T-cell (primary cell): ENCODE measurements at regions not wholly inside any gene's neighbourhood (a gene's known extent, or its start where the extent isn't known, plus 50 kb on each side); places are given as distances from the start of the nearest gene placed in this dataset.

Experiments
- ATAC-seq, 4 experiments: fragments of 200-7000 bp in 3 of 4; fragments of 150-1000 bp in 1 of 4; cut with Tn5 transposase; replicated peaks in 1 of 4; 1 replicate in 3 of 4; 2 replicates in 1 of 4; pipeline ENCODE4 v1.10.0; 2021; ENCODE audit warnings: moderate library complexity in 3 of 4, mild to moderate bottlenecking in 2 of 4, moderate number of reproducible peaks in 1 of 4
- CTCF ChIA-PET, 2 donors: fragments of 300-600 bp; sonication (Branson Sonifier 250); formaldehyde crosslinking; loops; one replicate each; lab custom pipeline; 2022; ENCODE audit warnings: antibody characterized with exemption in 2 of 2; lab: Charles Lee
- POLR2A ChIA-PET, 2 donors: fragments of 300-600 bp; sonication (Branson Sonifier 250); formaldehyde crosslinking; loops; one replicate each; lab custom pipeline; 2022; ENCODE audit warnings: antibody characterized with exemption in 2 of 2; lab: Charles Lee
- DNase-seq, 35 experiments: peaks; one replicate each; pipeline versions ENCODE4 v3.0.0 to v3.0.0-alpha.2; 2013 to 2023
- H3K27ac ChIP-seq: one replicate; pipeline ENCODE4 v1.5.1; 2013; ENCODE audit warnings: low read length
- H3K27me3 ChIP-seq, 2 experiments: replicated peaks in 1 of 2; 1 replicate in 1 of 2; 2 replicates in 1 of 2; pipeline versions ENCODE4 v1.6.1 to v1.7.0; 2013; ENCODE audit warnings: low read length in 1 of 2, mixed read lengths in 1 of 2; ENCODE audit not compliant: control insufficient read depth in 2 of 2, insufficient read depth in 2 of 2; ENCODE audit errors: extremely low read depth in 1 of 2
- H3K36me3 ChIP-seq, 2 donors: 1 replicate in 1 of 2; 2 replicates in 1 of 2; pipeline versions ENCODE4 v1.6.1 to v1.7.0; 2013; ENCODE audit warnings: low read length in 1 of 2; ENCODE audit not compliant: control insufficient read depth in 2 of 2, insufficient read depth in 1 of 2; ENCODE audit errors: extremely low read depth in 1 of 2
- H3K4me1 ChIP-seq, 2 experiments: 1 replicate in 1 of 2; 2 replicates in 1 of 2; pipeline versions ENCODE4 v1.6.1 to v1.7.0; 2013; ENCODE audit warnings: low read length in 2 of 2, mixed read lengths in 1 of 2; ENCODE audit not compliant: insufficient read depth in 2 of 2, control insufficient read depth in 1 of 2; ENCODE audit errors: extremely low read depth in 1 of 2
- H3K4me3 ChIP-seq, 2 donors: 1 replicate in 1 of 2; 2 replicates in 1 of 2; pipeline versions ENCODE4 v1.5.1 to v1.7.0; 2013; ENCODE audit warnings: mild to moderate bottlenecking in 2 of 2, low read length in 1 of 2, moderate library complexity in 1 of 2; ENCODE audit not compliant: control insufficient read depth in 1 of 2; ENCODE audit errors: extremely low read depth in 1 of 2
- H3K9me3 ChIP-seq: 2 replicates; pipeline ENCODE4 v1.7.0; 2013
- H3K27ac Mint-ChIP-seq, 2 donors: one replicate each; pipeline ENCODE4 v1.8.0; 2020 to 2021; ENCODE audit warnings: mild to moderate bottlenecking in 2 of 2, mixed read lengths in 2 of 2
- H3K27me3 Mint-ChIP-seq, 2 donors: one replicate each; pipeline ENCODE4 v1.8.0; 2021 to 2022; ENCODE audit warnings: mixed read lengths in 2 of 2
- H3K36me3 Mint-ChIP-seq: one replicate; pipeline ENCODE4 v1.8.0; 2021; ENCODE audit warnings: mixed read lengths
- H3K4me1 Mint-ChIP-seq, 3 donors: one replicate each; pipeline ENCODE4 v1.8.0; 2020 to 2022; ENCODE audit warnings: mixed read lengths in 3 of 3, mild to moderate bottlenecking in 1 of 3
- H3K4me3 Mint-ChIP-seq, 3 donors: one replicate each; pipeline ENCODE4 v1.8.0; 2020 to 2022; ENCODE audit warnings: mild to moderate bottlenecking in 3 of 3, mixed read lengths in 3 of 3, moderate library complexity in 3 of 3
- H3K9me3 Mint-ChIP-seq, 3 donors: one replicate each; pipeline ENCODE4 v1.8.0; 2020 to 2022; ENCODE audit warnings: mixed read lengths in 3 of 3
- WGBS: methylation state at CpG from one replicate; pipeline ENCODE4 v1.1.5; 2013; ENCODE audit warnings: missing lambda C conversion rate; ENCODE audit not compliant: insufficient coverage; 5-methylcytosine and 5-hydroxymethylcytosine counted together

DNA sequence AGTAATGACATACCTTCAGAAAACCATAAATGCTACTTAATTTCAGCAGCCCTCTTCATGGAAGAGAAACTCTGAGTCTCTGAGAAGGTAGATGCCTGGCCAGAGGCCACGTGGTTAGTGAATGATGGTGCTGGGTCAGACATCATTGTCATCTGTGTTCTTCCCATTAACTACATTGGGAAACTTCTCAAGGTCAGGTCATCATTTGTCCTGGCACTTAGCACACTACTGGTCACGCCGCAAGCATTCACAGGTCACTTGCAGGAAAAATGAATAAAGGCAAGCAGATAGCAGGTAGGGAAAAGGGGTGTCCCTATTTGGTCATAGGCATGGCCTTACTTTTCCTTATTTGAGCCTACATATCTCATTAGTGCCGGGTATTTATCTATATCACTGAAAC lies 220.1 kb upstream of the PROX1 start:
- H3K27ac Mint-ChIP-seq, result no peak overlapping the region
- Histone ChIP-seq H3K27ac (no peak overlapping the region), H3K27me3 (no peaks in the 10 kb centered on the region), H3K4me3 (no peak overlapping the region), H3K36me3 (no peaks in the 10 kb centered on the region), H3K9me3 (no peaks in the 10 kb centered on the region), H3K4me1 (no peaks in the 10 kb centered on the region)
- ChIA-PET CTCF (no interaction called here), POLR2A (no interaction called here)
- ATAC-seq, result no peak
- no peaks in the 10 kb centered on the region for H3K4me1 Mint-ChIP-seq
- peaks cover 0 to 8% (median 0%) of the 10 kb centered on the region in 3 donors for H3K9me3 Mint-ChIP-seq
- no peaks in the 10 kb centered on the region for H3K36me3 Mint-ChIP-seq
- H3K27me3 Mint-ChIP-seq, result no peaks in the 10 kb centered on the region
- no peak overlapping the region for H3K4me3 Mint-ChIP-seq
- no peak for DNase-seq
- WGBS, result no CpG with 5 or more reads among the region's 4 CpGs

DNA sequence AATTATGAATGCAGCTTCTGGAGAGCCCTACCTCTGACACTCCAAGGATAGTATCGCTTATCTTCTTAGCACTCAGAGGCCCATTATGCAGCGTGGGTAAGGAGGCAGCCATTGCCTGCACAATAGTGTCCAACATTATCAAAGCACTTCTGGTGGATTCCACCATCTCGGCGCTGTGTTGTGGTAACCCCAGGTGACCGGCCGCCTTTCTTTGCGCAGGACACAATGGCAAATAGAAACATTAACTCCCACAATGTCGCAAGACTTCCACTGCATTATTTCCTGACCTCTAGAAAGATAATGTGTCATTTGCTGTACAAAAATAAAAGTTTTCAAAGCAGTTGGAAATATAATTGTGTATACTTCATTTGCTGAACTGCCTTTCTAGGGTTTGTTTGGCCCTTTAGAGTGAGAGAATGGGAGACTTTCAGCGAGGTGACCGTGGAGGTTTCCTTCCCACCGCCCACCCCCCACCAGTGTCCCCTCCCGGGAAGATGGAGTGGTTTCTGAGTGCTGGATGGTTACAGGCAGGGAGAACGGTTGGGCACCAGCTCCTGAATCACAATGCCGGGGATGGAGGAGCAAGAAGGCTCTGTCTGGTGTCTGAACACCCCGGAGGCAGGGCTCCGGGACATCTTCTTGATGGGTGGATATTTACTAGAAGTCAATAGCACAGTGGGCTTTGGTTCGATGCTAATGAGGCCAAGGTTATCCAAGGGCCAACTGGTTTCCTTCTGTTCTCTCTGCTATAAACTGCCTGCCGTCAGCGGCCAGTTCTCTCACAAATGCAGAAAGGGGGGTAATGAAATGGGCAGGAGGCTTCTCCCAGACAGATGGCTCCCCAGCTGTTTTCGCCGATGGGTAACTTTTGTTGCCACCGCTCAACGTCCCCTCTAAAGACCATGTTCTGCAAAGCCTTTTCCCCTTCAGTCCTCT lies 215.4 kb upstream of the PROX1 start:
- Histone ChIP-seq H3K36me3 (no peaks in the 10 kb centered on the region), H3K4me3 (no peak overlapping the region), H3K27ac (no peak overlapping the region), H3K9me3 (no peaks in the 10 kb centered on the region), H3K27me3 (no peaks in the 10 kb centered on the region), H3K4me1 (no peaks in the 10 kb centered on the region)
- no peak for ATAC-seq
- Mint-ChIP-seq H3K27ac (no peak overlapping the region), H3K27me3 (no peaks in the 10 kb centered on the region), H3K9me3 (no peaks in the 10 kb centered on the region), H3K4me3 (no peak overlapping the region), H3K36me3 (no peaks in the 10 kb centered on the region), H3K4me1 (no peaks in the 10 kb centered on the region)
- CTCF ChIA-PET, result no interaction called here
- no peak for DNase-seq
- POLR2A ChIA-PET, result no interaction called here
- WGBS, result 70% methylated on average over 8 of the region's 23 CpGs

DNA sequence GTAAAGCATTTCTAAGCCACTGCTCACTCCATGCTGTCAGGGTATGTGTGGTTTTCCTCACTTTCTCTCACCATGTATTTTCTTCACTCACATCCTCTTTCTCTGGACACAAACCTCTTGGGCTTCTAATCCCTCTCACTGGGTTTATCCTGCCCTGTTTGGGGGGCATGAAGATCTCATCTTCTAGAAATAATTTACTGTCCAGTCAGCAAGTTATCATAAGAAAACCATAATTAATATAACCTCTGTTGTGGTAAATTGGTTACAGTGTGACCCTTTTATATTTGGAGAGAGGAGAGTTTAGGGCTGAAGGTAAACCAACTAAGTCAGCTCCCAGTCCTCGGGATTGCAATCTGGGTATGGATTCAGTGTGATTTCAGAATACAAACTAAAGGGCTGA lies 213.8 kb upstream of the PROX1 start:
- Histone ChIP-seq H3K9me3 (no peaks in the 10 kb centered on the region), H3K4me3 (no peak overlapping the region), H3K27ac (no peak overlapping the region), H3K36me3 (no peaks in the 10 kb centered on the region), H3K4me1 (no peaks in the 10 kb centered on the region), H3K27me3 (no peaks in the 10 kb centered on the region)
- H3K36me3 Mint-ChIP-seq, result no peaks in the 10 kb centered on the region
- CTCF ChIA-PET, result no interaction called here
- H3K27ac Mint-ChIP-seq, result no peak overlapping the region
- POLR2A ChIA-PET, result no interaction called here
- H3K9me3 Mint-ChIP-seq, result no peaks in the 10 kb centered on the region
- ATAC-seq (no peak), DNase-seq (no peak)
- no CpG with 5 or more reads among the region's 1 CpG for WGBS
- H3K27me3 Mint-ChIP-seq, result no peaks in the 10 kb centered on the region
- H3K4me1 Mint-ChIP-seq, result no peaks in the 10 kb centered on the region
- H3K4me3 Mint-ChIP-seq, result no peak overlapping the region

DNA sequence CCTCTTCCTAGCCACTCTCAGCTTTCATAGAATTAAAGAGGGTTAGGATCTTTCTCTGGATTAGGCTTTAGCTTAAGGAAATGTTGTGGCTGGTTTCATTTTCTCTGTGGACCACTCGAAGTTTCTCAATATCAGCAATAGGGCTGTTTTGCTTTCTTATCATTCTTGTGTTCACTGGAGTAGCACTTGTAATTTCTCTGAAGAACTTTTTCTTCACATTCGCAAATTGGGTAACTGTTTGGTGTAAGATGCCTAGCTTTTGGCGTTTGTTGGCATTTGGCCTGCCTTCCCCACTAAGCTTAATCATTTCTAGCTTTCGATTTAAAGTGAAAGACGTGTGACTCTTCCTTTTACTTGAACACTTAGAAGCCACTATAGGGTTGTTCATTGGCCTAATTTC lies 210.8 kb upstream of the PROX1 start:
- DNase-seq (no peak), ATAC-seq (no peak)
- no CpG with 5 or more reads among the region's 5 CpGs for WGBS

DNA sequence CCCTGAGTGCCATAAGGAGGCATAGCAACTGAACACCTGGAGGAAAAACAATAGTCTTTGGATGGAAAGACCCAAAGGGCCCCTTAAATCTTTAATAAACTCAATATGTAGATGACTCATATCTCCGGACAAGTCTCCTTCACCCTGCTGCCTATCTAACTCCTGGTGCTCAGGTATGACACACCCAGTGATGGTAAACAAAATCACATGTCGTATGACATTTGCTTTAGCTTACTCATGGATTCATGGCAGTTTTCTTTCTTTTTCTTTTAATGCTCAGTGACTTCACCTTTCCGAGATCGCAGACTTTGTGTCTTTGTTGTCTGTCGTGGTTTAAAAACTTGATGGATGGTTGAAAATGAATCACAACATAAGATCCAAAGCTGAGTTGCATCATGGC lies 208.5 kb upstream of the PROX1 start:
- CTCF ChIA-PET, result no interaction called here
- Histone ChIP-seq H3K36me3 (no peaks in the 10 kb centered on the region), H3K4me1 (peaks cover 7 to 9% of the 10 kb centered on the region in 2 experiments), H3K27ac (no peak overlapping the region), H3K9me3 (no peaks in the 10 kb centered on the region), H3K4me3 (no peak overlapping the region), H3K27me3 (no peaks in the 10 kb centered on the region)
- WGBS, result 67% methylated on average over 1 of the region's 5 CpGs
- H3K27me3 Mint-ChIP-seq, result peaks cover 0 to 5% of the 10 kb centered on the region in 2 donors
- POLR2A ChIA-PET, result no interaction called here
- no peaks in the 10 kb centered on the region for H3K36me3 Mint-ChIP-seq
- ATAC-seq (no peak), DNase-seq (no peak)
- H3K27ac Mint-ChIP-seq, result no peak overlapping the region
- H3K9me3 Mint-ChIP-seq, result peaks cover 0 to 4% (median 0%) of the 10 kb centered on the region in 3 donors
- H3K4me1 Mint-ChIP-seq, result peaks cover 4 to 19% (median 10%) of the 10 kb centered on the region in 3 donors
- H3K4me3 Mint-ChIP-seq, result no peak overlapping the region

More for the DNA sequence above, 210.8 kb upstream of the PROX1 start:
- Histone ChIP-seq H3K4me1 (no peaks in the 10 kb centered on the region), H3K27me3 (no peaks in the 10 kb centered on the region), H3K27ac (no peak overlapping the region), H3K4me3 (no peak overlapping the region), H3K36me3 (no peaks in the 10 kb centered on the region), H3K9me3 (no peaks in the 10 kb centered on the region)
- Mint-ChIP-seq H3K4me3 (no peak overlapping the region), H3K27me3 (no peaks in the 10 kb centered on the region), H3K36me3 (no peaks in the 10 kb centered on the region), H3K9me3 (peaks cover 0 to 4% (median 0%) of the 10 kb centered on the region in 3 donors), H3K4me1 (peaks cover 0 to under 1% (median 0%) of the 10 kb centered on the region in 3 donors), H3K27ac (no peak overlapping the region)
- CTCF ChIA-PET, result no interaction called here
- POLR2A ChIA-PET, result no interaction called here

DNA sequence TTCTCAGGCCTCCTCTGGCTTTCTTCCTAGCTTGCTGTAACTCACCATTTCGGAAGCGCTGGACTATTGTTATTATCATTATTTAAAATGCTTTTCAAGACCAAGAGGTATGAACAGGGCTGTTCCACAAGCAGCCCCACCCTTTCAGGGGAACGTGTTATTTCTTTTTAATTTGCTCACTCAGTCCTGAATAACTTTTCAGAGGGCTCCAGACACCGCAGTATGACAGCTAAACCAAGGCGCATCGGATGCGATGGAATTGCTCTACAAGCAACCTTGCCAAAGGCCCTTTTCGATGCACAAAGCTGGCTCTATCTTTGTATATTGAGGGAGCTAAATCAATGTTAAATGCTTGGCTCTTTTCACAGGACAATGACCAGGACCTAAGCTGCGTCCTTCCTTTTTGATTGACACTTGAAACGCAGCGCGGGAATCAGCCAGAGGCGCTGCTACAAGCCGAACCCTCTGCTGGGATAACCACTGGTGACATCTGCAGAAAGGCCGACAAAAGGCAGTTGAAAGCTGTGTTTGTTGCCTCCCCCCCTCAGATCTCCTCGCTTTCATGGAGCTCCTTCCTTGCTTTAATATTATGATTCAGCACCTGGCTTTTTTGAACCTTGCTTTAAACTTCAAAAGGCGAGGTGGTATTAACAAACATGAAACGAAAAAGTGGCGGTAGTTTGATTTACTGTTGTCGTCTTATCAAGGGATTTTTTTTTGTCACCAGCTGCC lies 204.7 kb upstream of the PROX1 start:
- no peaks in the 10 kb centered on the region for H3K9me3 ChIP-seq
- Mint-ChIP-seq H3K4me1 (peaks cover 4 to 25% (median 16%) of the 10 kb centered on the region in 3 donors), H3K27me3 (peaks cover 0 to 8% of the 10 kb centered on the region in 2 donors), H3K27ac (no peak overlapping the region), H3K4me3 (peak overlapping the region in 2 of 3 donors; percentile 10 to 47), H3K9me3 (peaks cover 0 to 4% (median 0%) of the 10 kb centered on the region in 3 donors), H3K36me3 (no peaks in the 10 kb centered on the region)
- ChIA-PET CTCF (interaction anchor here in 1 of 2 donors (0.6 kb wide), 1 partner anchor 331 kb away, joined by 3 read pairs; no protein-coding TSS in a partner anchor), POLR2A (no interaction called here)
- no peak overlapping the region for H3K4me3 ChIP-seq
- peak in 2 of 35 experiments; percentile 1 to 16 for DNase-seq
- 28% methylated on average over 3 of the region's 20 CpGs for WGBS
- peaks cover 11 to 16% of the 10 kb centered on the region in 2 experiments for H3K4me1 ChIP-seq
- no peaks in the 10 kb centered on the region for H3K27me3 ChIP-seq
- no peaks in the 10 kb centered on the region for H3K36me3 ChIP-seq
- peak in 3 of 4 experiments; percentile 16 to 28 (median 22) for ATAC-seq
- H3K27ac ChIP-seq, result no peak overlapping the region
